ENCODE measurements at regions not wholly inside any gene's neighbourhood (a gene's known extent, or its start where the extent isn't known, plus 50 kb on each side); places are given as distances from the start of the nearest gene placed in this dataset.
"Not testable (repeated sequence)": the region's sequence is repeated elsewhere in the genome, so short reads cannot be mapped to it uniquely, and the experiment has no call there.

DNA sequence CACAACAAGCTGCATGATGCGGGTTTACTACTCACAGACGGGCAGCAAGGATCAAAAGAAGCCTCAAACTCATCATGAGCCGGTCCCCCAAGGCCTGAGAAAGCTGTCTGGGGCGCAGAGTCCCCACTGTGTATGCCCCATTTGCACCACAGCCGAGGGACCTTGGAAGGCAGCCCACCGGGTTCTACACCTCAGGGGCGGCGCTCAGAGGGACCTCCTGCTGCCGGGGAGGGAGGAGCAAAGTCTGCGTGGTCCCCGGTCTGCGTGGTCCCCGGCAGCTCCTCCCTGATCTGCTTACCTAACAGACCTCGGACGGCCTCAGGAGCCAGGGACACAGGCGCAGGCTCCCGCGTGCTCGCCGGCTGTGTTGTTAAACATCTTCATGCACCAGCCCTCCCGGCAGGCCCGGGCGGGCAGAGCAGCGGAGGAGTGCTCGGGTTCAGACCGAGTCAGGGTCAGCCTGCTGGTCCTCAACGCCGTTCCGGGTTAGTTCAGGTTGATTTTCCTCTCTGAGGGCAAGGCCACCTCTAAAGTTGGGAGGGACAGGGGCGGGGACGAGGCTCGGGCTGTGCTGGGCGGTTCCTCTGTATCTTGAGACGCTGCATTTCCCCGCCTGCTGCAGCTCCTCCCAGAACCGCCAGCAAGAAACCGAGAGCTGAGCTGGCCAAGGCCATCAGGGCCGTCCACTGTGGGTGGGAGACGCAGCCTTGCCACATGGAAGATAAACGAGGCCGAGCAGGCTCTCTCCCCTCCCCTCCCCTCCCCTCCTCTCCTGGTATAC, 74.6 kb downstream of the MRPL36 start:
- peak; percentile 45 for DNase-seq
- peaks cover 30% of the 10 kb centered on the region for H3K27me3 Mint-ChIP-seq
- H3K27ac Mint-ChIP-seq, result no peak overlapping the region
- no peaks in the 10 kb centered on the region for H3K36me3 Mint-ChIP-seq (ENCODE audit: low read depth)
- peak overlapping the region; percentile 58 for H3K4me3 Mint-ChIP-seq
- H3K4me1 Mint-ChIP-seq (ENCODE audit: low read depth), result peaks cover 4% of the 10 kb centered on the region
- no peaks in the 10 kb centered on the region for H3K9me3 Mint-ChIP-seq

DNA sequence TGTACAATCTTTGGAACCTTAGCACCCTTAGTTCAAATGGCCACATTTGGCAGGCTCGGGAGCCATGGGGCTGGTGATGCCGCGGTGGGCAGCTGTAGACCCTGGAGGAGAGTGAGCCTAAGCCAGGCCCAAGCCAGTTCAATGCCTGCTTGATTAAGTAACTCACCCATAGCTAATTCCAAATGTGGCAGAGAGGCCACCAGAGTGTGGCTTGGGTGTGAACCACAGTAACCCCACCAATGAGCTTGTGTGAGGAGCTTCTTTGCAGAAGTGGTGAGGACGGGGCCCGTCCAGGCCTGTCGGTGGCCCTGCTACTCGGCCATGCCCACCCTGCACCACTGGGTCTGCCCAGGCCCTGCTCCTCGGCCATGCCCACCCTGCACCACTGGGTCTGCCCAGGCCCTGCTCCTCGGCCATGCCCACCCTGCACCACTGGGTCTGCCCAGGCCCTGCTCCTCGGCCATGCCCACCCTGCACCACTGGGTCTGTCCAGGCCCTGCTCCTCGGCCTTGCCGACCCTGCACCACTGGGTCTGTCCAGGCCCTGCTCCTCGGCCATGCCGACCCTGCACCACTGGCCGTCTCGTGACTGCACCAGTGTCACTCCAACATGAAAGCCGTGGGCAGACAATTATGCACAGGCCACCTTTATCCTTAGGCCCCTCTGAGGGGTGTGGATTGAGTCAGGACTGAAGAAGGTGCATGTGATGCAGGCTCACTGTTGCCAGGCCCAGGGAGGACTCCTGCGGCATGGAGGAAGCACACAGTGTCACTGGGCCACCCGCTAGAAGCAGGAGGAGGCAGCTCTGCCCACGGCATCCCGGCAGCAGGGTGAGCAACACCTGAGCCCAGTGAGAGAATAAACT, 75.4 kb downstream of the MRPL36 start:
- DNase-seq, result peak; percentile 23
- Mint-ChIP-seq H3K4me1 (ENCODE audit: low read depth) (peaks cover 4% of the 10 kb centered on the region), H3K9me3 (peaks cover 7% of the 10 kb centered on the region)

DNA sequence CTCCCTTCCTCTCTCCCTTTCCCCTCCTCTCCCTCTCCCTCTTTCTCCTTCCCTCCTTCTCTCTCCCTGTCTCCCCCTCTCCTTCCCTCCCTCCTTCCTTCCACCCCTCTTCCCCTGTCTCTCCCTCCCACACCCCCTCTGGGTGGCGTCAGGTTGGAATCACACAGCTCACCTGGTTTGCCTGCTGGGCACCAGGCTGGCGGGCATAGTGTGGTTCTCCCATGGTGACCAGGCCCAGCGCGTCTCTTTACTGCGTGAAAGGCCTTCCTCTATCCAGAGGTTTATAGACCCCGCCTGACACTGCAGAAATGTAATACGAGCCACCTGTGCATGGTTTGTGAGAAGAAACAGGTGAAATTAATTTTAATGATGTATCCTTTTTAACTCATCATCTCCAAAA, 76.2 kb downstream of the MRPL36 start:
- no peak overlapping the region for H3K4me3 Mint-ChIP-seq

More for the DNA sequence above, 75.4 kb downstream of the MRPL36 start:
- Mint-ChIP-seq H3K4me3 (no peak overlapping the region), H3K27ac (no peak overlapping the region), H3K27me3 (peaks cover 30% of the 10 kb centered on the region), H3K36me3 (ENCODE audit: low read depth) (no peaks in the 10 kb centered on the region)

DNA sequence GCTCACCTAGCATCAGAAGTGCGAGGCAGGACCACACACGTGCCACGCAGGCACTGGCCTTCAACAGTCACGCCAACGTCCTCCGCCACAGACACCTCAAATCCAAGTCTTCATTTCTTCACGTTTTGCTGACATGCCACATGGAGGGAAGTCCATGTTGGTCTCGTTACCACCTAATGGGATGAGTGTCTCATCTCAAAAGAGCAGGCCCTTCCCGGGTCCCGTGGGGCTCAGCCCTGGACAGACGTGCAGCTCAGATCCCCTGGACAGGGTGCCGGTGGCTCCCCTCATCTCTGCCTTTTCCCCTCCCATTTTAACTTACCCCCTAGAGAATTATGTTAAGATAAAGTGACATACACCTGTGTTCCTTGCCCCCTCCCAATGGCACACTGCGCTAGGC, 76.8 kb downstream of the MRPL36 start:
- Mint-ChIP-seq H3K4me3 (no peak overlapping the region), H3K9me3 (peaks cover 19% of the 10 kb centered on the region), H3K27ac (no peak overlapping the region), H3K36me3 (ENCODE audit: low read depth) (no peaks in the 10 kb centered on the region), H3K4me1 (ENCODE audit: low read depth) (peaks cover 4% of the 10 kb centered on the region), H3K27me3 (peaks cover 30% of the 10 kb centered on the region)
- peak; percentile 16 for DNase-seq

More for the DNA sequence above, 76.2 kb downstream of the MRPL36 start:
- Mint-ChIP-seq H3K36me3 (ENCODE audit: low read depth) (no peaks in the 10 kb centered on the region), H3K27ac (no peak overlapping the region), H3K27me3 (peaks cover 30% of the 10 kb centered on the region), H3K4me1 (ENCODE audit: low read depth) (peaks cover 4% of the 10 kb centered on the region), H3K9me3 (peaks cover 14% of the 10 kb centered on the region)
- no peak for DNase-seq

DNA sequence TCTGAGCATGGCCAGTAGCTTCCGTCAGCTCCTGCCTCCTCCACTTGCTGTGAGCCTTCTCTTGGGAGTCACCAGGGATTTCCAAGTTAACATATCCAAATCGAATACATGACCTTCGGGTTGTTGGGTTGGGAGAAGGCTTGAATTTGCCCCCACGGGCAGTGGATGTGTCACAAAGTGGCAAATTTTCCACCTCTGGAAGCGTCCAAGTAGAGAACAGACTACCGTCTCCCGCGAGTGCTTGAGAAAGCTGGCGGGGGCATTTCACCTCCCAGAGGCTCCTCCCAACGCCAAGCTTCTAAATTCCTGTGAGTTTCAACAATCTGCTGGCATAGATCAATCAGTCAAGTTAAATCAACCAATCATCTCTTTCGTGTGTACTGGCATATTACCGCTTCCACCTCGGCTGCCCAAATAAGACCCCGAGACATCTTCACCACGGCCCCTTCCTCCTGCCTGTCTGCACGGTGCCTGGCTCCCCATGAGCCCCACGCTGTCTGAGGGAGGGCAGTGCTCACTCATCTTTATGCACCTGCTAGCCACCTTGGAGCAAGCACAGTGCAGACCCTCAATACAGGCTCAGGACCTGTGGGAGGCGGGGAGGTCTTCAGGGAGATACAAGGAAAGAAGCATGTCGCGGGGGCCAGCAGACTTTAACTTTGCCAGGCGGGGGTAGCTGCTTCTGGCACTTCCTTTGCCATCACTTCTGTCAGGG, 79.1 kb downstream of the MRPL36 start:
- Mint-ChIP-seq H3K36me3 (ENCODE audit: low read depth) (no peaks in the 10 kb centered on the region), H3K4me3 (no peak overlapping the region), H3K4me1 (ENCODE audit: low read depth) (peaks cover 4% of the 10 kb centered on the region), H3K9me3 (peaks cover 19% of the 10 kb centered on the region), H3K27me3 (peaks cover 17% of the 10 kb centered on the region), H3K27ac (no peak overlapping the region)
- no peak for DNase-seq

DNA sequence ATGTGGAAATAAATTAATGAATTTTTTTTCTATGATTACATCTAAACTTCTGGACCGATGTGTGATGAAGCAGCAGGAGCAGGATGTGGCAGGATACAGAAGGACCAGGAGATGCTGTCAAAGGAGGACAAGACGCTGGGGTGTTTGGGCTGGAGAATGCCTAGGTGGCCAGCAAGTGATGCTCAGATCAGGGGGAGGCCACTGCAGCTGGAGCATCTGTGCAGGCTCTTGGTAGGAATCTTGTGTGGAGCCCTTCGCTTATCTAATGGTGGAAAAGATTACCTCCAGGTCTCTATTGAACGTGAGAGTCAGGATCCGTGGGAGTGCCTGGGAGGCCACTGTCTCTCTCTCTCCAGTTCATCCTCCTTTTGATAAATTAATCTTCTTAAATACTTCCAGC, 79.8 kb downstream of the MRPL36 start:
- no peak overlapping the region for H3K27ac Mint-ChIP-seq
- no peaks in the 10 kb centered on the region for H3K36me3 Mint-ChIP-seq (ENCODE audit: low read depth)
- DNase-seq, result no peak
- H3K9me3 Mint-ChIP-seq, result peaks cover 19% of the 10 kb centered on the region
- H3K27me3 Mint-ChIP-seq, result peaks cover 10% of the 10 kb centered on the region
- no peak overlapping the region for H3K4me3 Mint-ChIP-seq
- no peaks in the 10 kb centered on the region for H3K4me1 Mint-ChIP-seq (ENCODE audit: low read depth)

DNA sequence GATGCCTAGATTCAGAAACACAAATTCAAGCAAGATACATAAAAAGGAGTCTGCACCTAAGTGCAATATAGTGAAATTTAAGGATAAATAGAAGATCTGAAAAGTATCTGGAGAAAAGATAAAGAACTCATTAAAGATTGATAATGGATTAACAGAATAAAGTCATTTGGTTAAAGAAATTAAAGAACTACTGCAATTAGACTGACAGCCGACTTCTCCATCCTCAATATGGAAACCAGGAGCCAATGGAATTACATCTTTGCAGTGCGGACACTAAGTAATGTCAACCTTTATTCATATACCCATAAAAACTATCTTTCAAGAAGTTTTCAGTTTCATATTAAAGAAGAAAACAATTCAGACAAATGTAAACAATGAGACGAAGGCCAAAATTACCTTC, 81.0 kb downstream of the MRPL36 start:
- Mint-ChIP-seq H3K4me1 (ENCODE audit: low read depth) (no peaks in the 10 kb centered on the region), H3K36me3 (ENCODE audit: low read depth) (no peaks in the 10 kb centered on the region), H3K4me3 (no peak overlapping the region), H3K27me3 (peaks cover 9% of the 10 kb centered on the region), H3K27ac (no peak overlapping the region), H3K9me3 (peaks cover 19% of the 10 kb centered on the region)
- DNase-seq, result no peak

DNA sequence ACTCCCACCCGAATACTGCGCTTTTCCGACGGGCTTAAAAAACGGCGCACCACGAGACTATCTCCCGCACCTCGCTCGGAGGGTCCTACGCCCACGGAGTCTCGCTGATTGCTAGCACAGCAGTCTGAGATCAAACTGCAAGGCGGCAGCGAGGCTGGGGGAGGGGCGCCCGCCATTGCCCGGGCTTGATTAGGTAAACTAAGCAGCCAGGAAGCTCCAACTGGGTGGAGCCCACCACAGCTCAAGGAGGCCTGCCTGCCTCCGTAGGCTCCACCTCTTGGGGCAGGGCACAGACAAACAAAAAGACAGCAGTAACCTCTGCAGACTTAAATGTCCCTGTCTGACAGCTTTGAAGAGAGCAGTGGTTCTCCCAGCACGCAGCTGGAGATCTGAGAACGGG, 89.5 kb downstream of the MRPL36 start:
- peak; percentile 55 for DNase-seq
- H3K4me1 Mint-ChIP-seq (ENCODE audit: low read depth), result peaks cover 13% of the 10 kb centered on the region
- not testable (repeated sequence) for H3K9me3 Mint-ChIP-seq; H3K27ac Mint-ChIP-seq; H3K36me3 Mint-ChIP-seq (ENCODE audit: low read depth)
- H3K4me3 Mint-ChIP-seq, result peak overlapping the region; percentile 58
- peaks cover 30% of the 10 kb centered on the region for H3K27me3 Mint-ChIP-seq

DNA sequence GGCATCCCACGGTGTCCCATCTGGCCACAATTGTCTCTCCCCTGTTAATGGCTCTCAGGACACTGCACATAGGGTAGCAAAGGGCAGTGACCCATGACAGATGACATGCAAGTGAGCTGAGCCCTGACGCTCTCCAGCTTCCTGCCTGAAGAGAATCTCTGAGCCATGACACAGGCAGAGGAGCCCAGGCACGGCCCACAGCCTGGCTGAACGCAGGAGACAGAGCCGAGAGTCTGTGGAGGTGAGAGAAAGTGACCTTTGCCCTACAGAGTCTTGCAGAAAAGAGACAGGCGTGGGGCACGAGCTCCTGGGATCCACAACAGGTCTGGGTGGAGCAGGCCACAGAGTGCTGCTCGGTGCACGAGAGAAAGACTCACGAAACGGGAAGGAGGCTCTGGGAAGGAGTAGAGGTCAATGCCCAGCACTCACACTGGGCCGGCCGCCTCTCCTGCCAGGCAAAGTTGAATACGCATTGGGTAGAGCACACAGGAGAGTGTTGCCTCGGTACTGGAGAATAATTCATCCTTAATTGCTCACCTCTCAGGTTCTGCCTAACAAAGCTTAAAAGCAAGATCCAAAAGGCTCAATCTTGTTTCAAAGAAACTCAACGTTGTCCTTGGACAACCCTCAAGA, 90.3 kb downstream of the MRPL36 start:
- Mint-ChIP-seq H3K27me3 (peaks cover 35% of the 10 kb centered on the region), H3K27ac (no peak overlapping the region)

DNA sequence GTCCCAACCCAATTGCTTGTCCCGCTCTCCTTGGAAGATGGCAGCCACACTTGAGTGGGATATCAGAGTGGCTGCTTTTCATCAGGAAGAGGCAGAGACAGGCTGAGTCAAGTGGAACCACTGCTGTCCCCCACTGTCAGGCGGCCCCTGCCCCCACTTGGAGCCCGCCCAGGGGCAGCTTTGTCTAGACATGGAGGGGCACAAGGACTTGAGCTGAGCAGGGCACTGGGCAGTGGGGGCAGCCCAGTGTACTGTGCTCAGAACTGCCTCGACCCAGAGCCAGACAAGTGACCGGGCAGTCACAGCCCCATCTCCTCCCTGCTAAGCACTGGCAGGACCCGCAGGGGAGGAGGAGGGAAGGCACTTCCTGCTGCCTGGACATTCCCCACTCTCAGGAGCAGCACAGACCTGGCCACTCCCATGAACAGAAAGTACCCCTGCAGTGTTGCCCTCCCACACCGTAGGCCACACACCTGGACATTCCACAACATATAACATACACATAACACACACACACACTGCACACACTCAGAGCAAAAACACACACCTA, 91.0 kb downstream of the MRPL36 start:
- H3K27me3 Mint-ChIP-seq, result peaks cover 38% of the 10 kb centered on the region
- DNase-seq, result no peak
- no peak overlapping the region for H3K27ac Mint-ChIP-seq
- no peaks in the 10 kb centered on the region for H3K9me3 Mint-ChIP-seq
- no peak overlapping the region for H3K4me3 Mint-ChIP-seq
- H3K36me3 Mint-ChIP-seq (ENCODE audit: low read depth), result no peaks in the 10 kb centered on the region
- H3K4me1 Mint-ChIP-seq (ENCODE audit: low read depth), result peaks cover 13% of the 10 kb centered on the region

More for the DNA sequence above, 90.3 kb downstream of the MRPL36 start:
- no peak for DNase-seq
- peak overlapping the region; percentile 58 for H3K4me3 Mint-ChIP-seq
- no peaks in the 10 kb centered on the region for H3K9me3 Mint-ChIP-seq
- no peaks in the 10 kb centered on the region for H3K36me3 Mint-ChIP-seq (ENCODE audit: low read depth)
- H3K4me1 Mint-ChIP-seq (ENCODE audit: low read depth), result peaks cover 13% of the 10 kb centered on the region

DNA sequence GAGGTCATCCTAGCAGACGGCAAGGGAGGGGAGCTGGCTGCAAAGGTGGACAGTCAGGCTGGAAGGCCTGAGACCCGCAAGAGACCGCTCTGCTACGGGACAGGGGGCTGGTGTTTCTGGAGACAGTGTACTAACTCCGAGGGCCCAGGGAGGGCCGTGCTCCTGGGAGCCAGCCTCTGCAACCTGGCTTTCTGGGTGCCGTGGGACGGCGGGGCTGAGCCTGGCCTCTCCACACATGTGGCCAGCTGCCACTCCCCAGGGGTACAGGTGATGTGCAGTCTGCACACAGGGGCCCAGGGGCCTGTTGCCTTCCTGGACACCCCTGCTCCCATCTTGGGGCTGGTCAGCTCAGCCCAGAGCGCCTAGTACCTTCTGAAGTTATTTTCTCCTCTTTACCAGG, 92.2 kb downstream of the MRPL36 start:
- no peak overlapping the region for H3K27ac Mint-ChIP-seq
- H3K4me1 Mint-ChIP-seq (ENCODE audit: low read depth), result peaks cover 13% of the 10 kb centered on the region
- H3K36me3 Mint-ChIP-seq (ENCODE audit: low read depth), result no peaks in the 10 kb centered on the region
- peaks cover 50% of the 10 kb centered on the region for H3K27me3 Mint-ChIP-seq
- H3K4me3 Mint-ChIP-seq, result no peak overlapping the region
- no peaks in the 10 kb centered on the region for H3K9me3 Mint-ChIP-seq
- DNase-seq, result no peak

DNA sequence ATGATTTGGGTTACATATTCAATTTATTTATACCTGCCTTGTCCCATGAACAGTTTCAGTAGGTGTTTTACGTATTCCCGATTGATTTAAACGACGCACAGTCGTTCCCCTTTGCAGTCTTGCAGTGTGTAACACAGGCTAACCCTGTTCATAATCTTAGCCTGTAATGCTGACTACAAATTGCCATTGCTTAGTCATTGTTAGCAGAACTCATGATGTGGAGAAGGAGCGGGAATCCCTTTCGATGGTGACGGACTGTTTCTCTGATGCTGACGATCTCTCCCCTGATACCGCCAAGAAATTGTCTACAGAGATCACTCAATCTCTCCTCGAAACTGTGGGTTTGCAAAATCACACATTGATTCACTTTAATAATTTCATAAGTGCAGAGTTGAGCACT, 93.2 kb downstream of the MRPL36 start:
- peaks cover 58% of the 10 kb centered on the region for H3K27me3 Mint-ChIP-seq
- no peak overlapping the region for H3K4me3 Mint-ChIP-seq
- no peaks in the 10 kb centered on the region for H3K9me3 Mint-ChIP-seq
- H3K27ac Mint-ChIP-seq, result no peak overlapping the region
- DNase-seq, result no peak
- no peaks in the 10 kb centered on the region for H3K36me3 Mint-ChIP-seq (ENCODE audit: low read depth)
- H3K4me1 Mint-ChIP-seq (ENCODE audit: low read depth), result peaks cover 13% of the 10 kb centered on the region

DNA sequence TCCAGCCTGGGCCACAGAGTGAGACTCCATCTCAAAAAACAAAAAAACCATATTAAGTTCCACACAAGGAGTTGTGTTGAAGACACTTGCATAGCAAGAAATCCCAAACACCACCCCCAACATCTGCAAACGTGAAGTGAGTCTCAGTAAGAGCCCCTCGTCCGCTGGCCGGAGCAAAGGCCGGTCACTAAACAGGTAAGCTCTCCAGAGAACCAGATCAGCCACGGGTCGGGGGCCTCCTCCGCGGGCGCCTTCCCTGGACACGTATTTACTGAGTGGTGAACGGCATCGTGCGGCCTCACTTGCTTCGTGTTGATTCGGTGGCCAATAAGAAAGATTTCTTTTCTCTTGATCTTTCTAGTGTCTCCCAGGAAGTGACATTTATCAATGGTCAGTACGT, 93.6 kb downstream of the MRPL36 start:
- H3K9me3 Mint-ChIP-seq, result no peaks in the 10 kb centered on the region

DNA sequence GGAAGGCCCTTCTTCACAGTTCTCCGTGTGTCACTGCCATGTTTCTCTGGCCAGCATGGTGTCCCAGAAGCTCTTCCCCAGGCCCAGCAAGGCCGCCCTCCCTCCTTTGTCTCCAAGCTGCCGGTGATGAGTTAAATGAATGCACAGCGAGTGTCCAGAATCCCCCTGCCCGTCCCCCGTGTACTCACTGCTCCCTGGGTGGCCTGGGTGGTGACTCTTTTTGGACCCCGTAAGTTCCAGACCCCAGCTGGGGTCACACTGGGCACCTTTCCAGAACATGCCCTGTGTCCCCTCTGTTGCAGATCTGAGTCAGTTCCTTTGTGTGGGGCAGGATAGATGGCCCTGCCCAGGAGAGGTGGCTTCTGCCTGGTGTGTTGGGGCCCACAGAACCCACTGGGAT, 95.0 kb downstream of the MRPL36 start:
- DNase-seq, result no peak
- H3K9me3 Mint-ChIP-seq, result no peaks in the 10 kb centered on the region
- H3K27me3 Mint-ChIP-seq, result peaks cover 64% of the 10 kb centered on the region
- no peak overlapping the region for H3K27ac Mint-ChIP-seq
- H3K4me1 Mint-ChIP-seq (ENCODE audit: low read depth), result peaks cover 13% of the 10 kb centered on the region
- H3K4me3 Mint-ChIP-seq, result no peak overlapping the region
- no peaks in the 10 kb centered on the region for H3K36me3 Mint-ChIP-seq (ENCODE audit: low read depth)

More for the DNA sequence above, 93.6 kb downstream of the MRPL36 start:
- no peak for DNase-seq
- Mint-ChIP-seq H3K27me3 (peaks cover 62% of the 10 kb centered on the region), H3K27ac (no peak overlapping the region), H3K4me3 (no peak overlapping the region), H3K36me3 (ENCODE audit: low read depth) (no peaks in the 10 kb centered on the region), H3K4me1 (ENCODE audit: low read depth) (peaks cover 13% of the 10 kb centered on the region)
